ENCODE measurements at regions not wholly inside any gene's neighbourhood (a gene's known extent, or its start where the extent isn't known, plus 50 kb on each side); places are given as distances from the start of the nearest gene placed in this dataset.

GRCh38 chr6:132005178-132005577 is 54.0 kb upstream of the CCN2 start:
- no peak for TF ChIP-seq ZNF274 (IDR thresholded peaks at IDR 0.05; ENCODE audit: low read depth, low read length)
- TF ChIP-seq YY1 (IDR thresholded peaks at IDR 0.05; ENCODE audit: insufficient read depth, insufficient read length): no peak
- TF ChIP-seq SUZ12 (IDR thresholded peaks at IDR 0.05; ENCODE audit: extremely low read depth, insufficient read depth, insufficient read length): no peak
